ENCODE measurements at regions not wholly inside any gene's neighbourhood (a gene's known extent, or its start where the extent isn't known, plus 50 kb on each side); places are given as distances from the start of the nearest gene placed in this dataset.

- H3K27me3 Mint-ChIP-seq, result no peaks in the 10 kb centered on the region
- POLR2A ChIA-PET, result no interaction called here
- TF ChIP-seq CTCF (IDR thresholded peaks at IDR 0.05), result no peak
- no peak overlapping the region for H3K27ac Mint-ChIP-seq
- no peaks in the 10 kb centered on the region for H3K36me3 Mint-ChIP-seq (ENCODE audit: low read depth)
- CTCF ChIA-PET, result interaction anchor here (0.8 kb wide), 1 partner anchor 146 kb away, joined by 3 read pairs; no protein-coding TSS in a partner anchor
- H3K9me3 Mint-ChIP-seq, result no peaks in the 10 kb centered on the region
- intact Hi-C loops (cut with micrococcal nuclease), result no loop called here
- ATAC-seq, result no peak
- no peaks in the 10 kb centered on the region for H3K4me1 Mint-ChIP-seq (ENCODE audit: low read depth)
- H3K4me3 Mint-ChIP-seq, result no peak overlapping the region
- DNase-seq, result no peak
Observed at GRCh38 chr10:71070741-71071140, 141.6 kb upstream of the UNC5B start.

GRCh38 chr10:71072131-71072822 is 140.1 kb upstream of the UNC5B start:
- intact Hi-C loops (cut with micrococcal nuclease), result no loop called here
- H3K9me3 Mint-ChIP-seq, result no peaks in the 10 kb centered on the region
- no peaks in the 10 kb centered on the region for H3K36me3 Mint-ChIP-seq (ENCODE audit: low read depth)
- no peak for TF ChIP-seq CTCF (IDR thresholded peaks at IDR 0.05)
- ATAC-seq (no peak), DNase-seq (no peak)
- CTCF ChIA-PET, result no interaction called here
- POLR2A ChIA-PET, result no interaction called here
- no peaks in the 10 kb centered on the region for H3K4me1 Mint-ChIP-seq (ENCODE audit: low read depth)
- no peak overlapping the region for H3K4me3 Mint-ChIP-seq
- no peaks in the 10 kb centered on the region for H3K27me3 Mint-ChIP-seq
- no peak overlapping the region for H3K27ac Mint-ChIP-seq

GRCh38 chr10:71072823-71073210 is 139.6 kb upstream of the UNC5B start:
- ATAC-seq (no peak), DNase-seq (no peak)
- intact Hi-C loops (cut with micrococcal nuclease), result no loop called here
- POLR2A ChIA-PET, result no interaction called here
- CTCF ChIA-PET, result no interaction called here
- no peak for TF ChIP-seq CTCF (IDR thresholded peaks at IDR 0.05)
- no peaks in the 10 kb centered on the region for H3K4me1 Mint-ChIP-seq (ENCODE audit: low read depth)
- no peak overlapping the region for H3K4me3 Mint-ChIP-seq
- H3K9me3 Mint-ChIP-seq, result no peaks in the 10 kb centered on the region
- no peaks in the 10 kb centered on the region for H3K27me3 Mint-ChIP-seq
- no peak overlapping the region for H3K27ac Mint-ChIP-seq
- no peaks in the 10 kb centered on the region for H3K36me3 Mint-ChIP-seq (ENCODE audit: low read depth)

GRCh38 chr10:71073451-71074175 is 138.8 kb upstream of the UNC5B start:
- no peak for DNase-seq
- no peaks in the 10 kb centered on the region for H3K36me3 Mint-ChIP-seq (ENCODE audit: low read depth)
- no peak for ATAC-seq
- H3K27ac Mint-ChIP-seq, result no peak overlapping the region
- ChIA-PET CTCF (no interaction called here), POLR2A (interaction anchor here (0.5 kb wide), 1 partner anchor 259 kb away, joined by 3 read pairs; no protein-coding TSS in a partner anchor)
- H3K4me1 Mint-ChIP-seq (ENCODE audit: low read depth), result no peaks in the 10 kb centered on the region
- H3K4me3 Mint-ChIP-seq, result no peak overlapping the region
- intact Hi-C loops (cut with micrococcal nuclease), result no loop called here
- H3K9me3 Mint-ChIP-seq, result no peaks in the 10 kb centered on the region
- TF ChIP-seq CTCF (IDR thresholded peaks at IDR 0.05), result no peak
- no peaks in the 10 kb centered on the region for H3K27me3 Mint-ChIP-seq

GRCh38 chr10:71074176-71074755 is 138.1 kb upstream of the UNC5B start:
- H3K27ac Mint-ChIP-seq, result no peak overlapping the region
- H3K36me3 Mint-ChIP-seq (ENCODE audit: low read depth), result no peaks in the 10 kb centered on the region
- no peaks in the 10 kb centered on the region for H3K4me1 Mint-ChIP-seq (ENCODE audit: low read depth)
- no peak for TF ChIP-seq CTCF (IDR thresholded peaks at IDR 0.05)
- intact Hi-C loops (cut with micrococcal nuclease), result no loop called here
- ATAC-seq (no peak), DNase-seq (no peak)
- H3K27me3 Mint-ChIP-seq, result no peaks in the 10 kb centered on the region
- no peak overlapping the region for H3K4me3 Mint-ChIP-seq
- H3K9me3 Mint-ChIP-seq, result no peaks in the 10 kb centered on the region
- ChIA-PET CTCF (no interaction called here), POLR2A (interaction anchor here (0.5 kb wide), 1 partner anchor 258 kb away, joined by 3 read pairs; no protein-coding TSS in a partner anchor)
